ENCODE measurements at regions not wholly inside any gene's neighbourhood (a gene's known extent, or its start where the extent isn't known, plus 50 kb on each side); places are given as distances from the start of the nearest gene placed in this dataset.
"Not testable (repeated sequence)": the region's sequence is repeated elsewhere in the genome, so short reads cannot be mapped to it uniquely, and the experiment has no call there.

- peaks cover 0 to 7% (median 2%) of the 10 kb centered on the region in 4 donors for H3K9me3 ChIP-seq (ENCODE audit: control insufficient read depth in 4 of 4, insufficient read depth in 3 of 4, low read length in 3 of 4)
- ATAC-seq (ENCODE audit: insufficient read depth, low FRiP score) (no peak), DNase-seq (no peak)
- no peaks in the 10 kb centered on the region for H3K4me1 ChIP-seq (ENCODE audit: control insufficient read depth in 5 of 5, insufficient read depth in 5 of 5, low read length in 5 of 5)
- H3K36me3 ChIP-seq (ENCODE audit: control insufficient read depth in 4 of 4, insufficient read depth in 4 of 4, low read length in 4 of 4): no peaks in the 10 kb centered on the region
- H3K4me3 ChIP-seq: no peak overlapping the region
- WGBS, 2 donors: 67 to 73% methylated on average over 4 of the region's 4 CpGs
- TF ChIP-seq, protein P1, sequence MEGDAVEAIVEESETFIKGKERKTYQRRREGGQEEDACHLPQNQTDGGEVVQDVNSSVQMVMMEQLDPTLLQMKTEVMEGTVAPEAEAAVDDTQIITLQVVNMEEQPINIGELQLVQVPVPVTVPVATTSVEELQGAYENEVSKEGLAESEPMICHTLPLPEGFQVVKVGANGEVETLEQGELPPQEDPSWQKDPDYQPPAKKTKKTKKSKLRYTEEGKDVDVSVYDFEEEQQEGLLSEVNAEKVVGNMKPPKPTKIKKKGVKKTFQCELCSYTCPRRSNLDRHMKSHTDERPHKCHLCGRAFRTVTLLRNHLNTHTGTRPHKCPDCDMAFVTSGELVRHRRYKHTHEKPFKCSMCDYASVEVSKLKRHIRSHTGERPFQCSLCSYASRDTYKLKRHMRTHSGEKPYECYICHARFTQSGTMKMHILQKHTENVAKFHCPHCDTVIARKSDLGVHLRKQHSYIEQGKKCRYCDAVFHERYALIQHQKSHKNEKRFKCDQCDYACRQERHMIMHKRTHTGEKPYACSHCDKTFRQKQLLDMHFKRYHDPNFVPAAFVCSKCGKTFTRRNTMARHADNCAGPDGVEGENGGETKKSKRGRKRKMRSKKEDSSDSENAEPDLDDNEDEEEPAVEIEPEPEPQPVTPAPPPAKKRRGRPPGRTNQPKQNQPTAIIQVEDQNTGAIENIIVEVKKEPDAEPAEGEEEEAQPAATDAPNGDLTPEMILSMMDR (IDR thresholded peaks at IDR 0.05; ENCODE audit: control extremely low read depth, extremely low read depth): no peak
- H3K27ac ChIP-seq (ENCODE audit: low read depth in 1 of 2, low read length in 1 of 2): no peak overlapping the region
- no peaks in the 10 kb centered on the region for H3K27me3 ChIP-seq (ENCODE audit: control insufficient read depth in 3 of 3, insufficient read depth in 3 of 3, low read length in 2 of 3)
- no peak overlapping the region for H3K9ac ChIP-seq (ENCODE audit: insufficient read depth in 1 of 2, low read length in 2 of 2)
Measured at GRCh38 chr5:154673506-154673905, 81.7 kb upstream of the LARP1 start.

DNA sequence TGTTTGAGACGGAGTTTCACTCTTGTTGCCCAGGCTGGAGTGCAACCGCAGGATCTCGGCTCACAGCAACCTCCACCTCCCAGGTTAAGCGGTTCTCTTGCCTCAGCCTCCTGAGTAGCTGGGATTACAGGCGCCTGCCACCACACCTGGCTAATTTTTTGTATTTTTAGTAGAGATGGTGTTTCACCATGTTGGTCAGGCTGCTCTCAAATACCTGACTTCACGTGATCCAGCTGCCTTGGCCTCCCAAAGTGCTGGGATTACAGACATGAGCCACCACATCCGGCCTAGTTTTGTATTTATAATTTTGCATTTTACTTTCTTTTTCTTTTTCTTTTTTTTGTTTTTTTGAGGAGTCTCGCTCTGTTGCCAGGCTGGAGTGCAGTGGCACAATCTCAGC lies 85.3 kb upstream of the LARP1 start:
- not testable (repeated sequence) for H3K4me3 ChIP-seq; H3K27ac ChIP-seq (ENCODE audit: low read depth in 1 of 2, low read length in 1 of 2); DNase-seq; H3K4me1 ChIP-seq (ENCODE audit: control insufficient read depth in 5 of 5, insufficient read depth in 5 of 5, low read length in 5 of 5); H3K36me3 ChIP-seq (ENCODE audit: control insufficient read depth in 4 of 4, insufficient read depth in 4 of 4, low read length in 4 of 4); ATAC-seq (ENCODE audit: insufficient read depth, low FRiP score); H3K9ac ChIP-seq (ENCODE audit: insufficient read depth in 1 of 2, low read length in 2 of 2); H3K27me3 ChIP-seq (ENCODE audit: control insufficient read depth in 3 of 3, insufficient read depth in 3 of 3, low read length in 2 of 3)
- H3K9me3 ChIP-seq (ENCODE audit: control insufficient read depth in 4 of 4, insufficient read depth in 3 of 4, low read length in 3 of 4): peaks cover 0 to 16% (median 4%) of the 10 kb centered on the region in 4 donors
- 96 to 98% methylated on average over 8 of the region's 8 CpGs for WGBS, 2 donors

DNA sequence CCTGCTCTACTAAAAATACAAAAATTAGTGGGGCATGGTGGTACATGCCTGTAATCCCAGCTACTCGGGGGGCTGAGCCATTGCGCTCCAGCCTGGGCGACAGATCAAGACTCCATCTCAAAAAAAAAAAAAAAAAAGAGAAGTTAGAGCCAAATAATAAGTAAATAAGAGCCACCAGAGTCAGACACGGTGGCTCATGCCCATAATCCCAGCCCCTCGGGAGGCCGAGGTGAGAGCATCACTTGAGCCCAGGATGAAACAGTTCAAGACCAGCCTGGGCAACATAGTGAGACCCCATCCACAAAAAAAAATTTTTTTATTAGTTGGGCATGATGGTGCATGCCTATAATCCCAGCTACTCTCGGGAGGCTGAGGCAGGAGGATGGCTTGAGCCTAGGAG lies 85.8 kb upstream of the LARP1 start:
- Histone ChIP-seq H3K27ac (ENCODE audit: low read depth in 1 of 2, low read length in 1 of 2) (no peak overlapping the region), H3K9me3 (ENCODE audit: control insufficient read depth in 4 of 4, insufficient read depth in 3 of 4, low read length in 3 of 4) (peaks cover 0 to 18% (median 5%) of the 10 kb centered on the region in 4 donors), H3K4me3 (no peak overlapping the region), H3K9ac (ENCODE audit: insufficient read depth in 1 of 2, low read length in 2 of 2) (no peak overlapping the region), H3K36me3 (ENCODE audit: control insufficient read depth in 4 of 4, insufficient read depth in 4 of 4, low read length in 4 of 4) (no peaks in the 10 kb centered on the region), H3K27me3 (ENCODE audit: control insufficient read depth in 3 of 3, insufficient read depth in 3 of 3, low read length in 2 of 3) (no peaks in the 10 kb centered on the region), H3K4me1 (ENCODE audit: control insufficient read depth in 5 of 5, insufficient read depth in 5 of 5, low read length in 5 of 5) (no peaks in the 10 kb centered on the region)
- DNase-seq: no peak
- TF ChIP-seq, protein P1 (IDR thresholded peaks at IDR 0.05; ENCODE audit: control extremely low read depth, extremely low read depth): no peak
- 97 to 98% methylated on average over 7 of the region's 7 CpGs for WGBS, 2 donors
- no peak for ATAC-seq (ENCODE audit: insufficient read depth, low FRiP score)

- Histone ChIP-seq H3K9me3 (ENCODE audit: control insufficient read depth in 4 of 4, insufficient read depth in 3 of 4, low read length in 3 of 4) (peaks cover 0 to 23% (median 5%) of the 10 kb centered on the region in 4 donors), H3K4me3 (no peak overlapping the region), H3K36me3 (ENCODE audit: control insufficient read depth in 4 of 4, insufficient read depth in 4 of 4, low read length in 4 of 4) (no peaks in the 10 kb centered on the region), H3K27ac (ENCODE audit: low read depth in 1 of 2, low read length in 1 of 2) (no peak overlapping the region), H3K27me3 (ENCODE audit: control insufficient read depth in 3 of 3, insufficient read depth in 3 of 3, low read length in 2 of 3) (no peaks in the 10 kb centered on the region), H3K9ac (ENCODE audit: insufficient read depth in 1 of 2, low read length in 2 of 2) (no peak overlapping the region), H3K4me1 (ENCODE audit: control insufficient read depth in 5 of 5, insufficient read depth in 5 of 5, low read length in 5 of 5) (no peaks in the 10 kb centered on the region)
- TF ChIP-seq, protein P1 (IDR thresholded peaks at IDR 0.05; ENCODE audit: control extremely low read depth, extremely low read depth): no peak
- ATAC-seq (ENCODE audit: insufficient read depth, low FRiP score) (no peak), DNase-seq (no peak)
Measured at GRCh38 chr5:154664869-154665268, 90.3 kb upstream of the LARP1 start.
